HG03097 (cell line): ENCODE measurements at regions not wholly inside any gene's neighbourhood (a gene's known extent, or its start where the extent isn't known, plus 50 kb on each side); places are given as distances from the start of the nearest gene placed in this dataset.

Source experiments
- ATAC-seq: cut with Tn5 transposase; IDR thresholded peaks from one replicate; pipeline ENCODE4 v1.9.1; 2021; ENCODE audit not compliant: unreplicated experiment, low FRiP score

GRCh38 chr4:182062458-182062857 lies 180.7 kb upstream of the TENM3 start:
- no peak for ATAC-seq

- no peak for ATAC-seq
These were observed 180.3 kb upstream of the TENM3 start for GRCh38 chr4:182062936-182063335.

- ATAC-seq = no peak
These were observed 179.6 kb upstream of the TENM3 start for GRCh38 chr4:182063651-182064050.

- ATAC-seq = no peak
These were observed 177.9 kb upstream of the TENM3 start for GRCh38 chr4:182065255-182065654.

- ATAC-seq = no peak
These were observed 177.2 kb upstream of the TENM3 start for GRCh38 chr4:182066037-182066436.

GRCh38 chr4:182067828-182068227 lies 175.4 kb upstream of the TENM3 start:
- ATAC-seq = no peak

- ATAC-seq = no peak
These were observed 174.3 kb upstream of the TENM3 start for GRCh38 chr4:182068920-182069319.

- ATAC-seq = no peak
These were observed 169.9 kb upstream of the TENM3 start for GRCh38 chr4:182073278-182073677.

GRCh38 chr4:182074139-182074538 lies 169.1 kb upstream of the TENM3 start:
- no peak for ATAC-seq

- no peak for ATAC-seq
These were observed 168.4 kb upstream of the TENM3 start for GRCh38 chr4:182074810-182075209.

GRCh38 chr4:182082910-182083309 lies 160.3 kb upstream of the TENM3 start:
- ATAC-seq = no peak

- no peak for ATAC-seq
These were observed 159.4 kb upstream of the TENM3 start for GRCh38 chr4:182083671-182084410.

- no peak for ATAC-seq
These were observed 158.1 kb upstream of the TENM3 start for GRCh38 chr4:182085051-182085480.

GRCh38 chr4:182089326-182089725 lies 153.9 kb upstream of the TENM3 start:
- no peak for ATAC-seq

- no peak for ATAC-seq
These were observed 153.0 kb upstream of the TENM3 start for GRCh38 chr4:182090186-182090585.

- ATAC-seq = no peak
These were observed 152.1 kb upstream of the TENM3 start for GRCh38 chr4:182091128-182091527.

GRCh38 chr4:182093431-182093831 lies 149.8 kb upstream of the TENM3 start:
- ATAC-seq = no peak

GRCh38 chr4:182093935-182094334 lies 149.3 kb upstream of the TENM3 start:
- no peak for ATAC-seq

GRCh38 chr4:182101618-182102017 lies 141.6 kb upstream of the TENM3 start:
- ATAC-seq = no peak

GRCh38 chr4:182102576-182102975 lies 140.6 kb upstream of the TENM3 start:
- no peak for ATAC-seq

GRCh38 chr4:182103614-182104319 lies 139.4 kb upstream of the TENM3 start:
- ATAC-seq = no peak

GRCh38 chr4:182105416-182105815 lies 137.8 kb upstream of the TENM3 start:
- ATAC-seq = no peak
